Natural killer cell (primary cell): ENCODE measurements at regions not wholly inside any gene's neighbourhood (a gene's known extent, or its start where the extent isn't known, plus 50 kb on each side); places are given as distances from the start of the nearest gene placed in this dataset.

Source experiments
- ATAC-seq, 3 donors: fragments of 150-1000 bp in 2 of 3; fragments of 200-7000 bp in 1 of 3; cut with Tn5 transposase; 1 replicate in 1 of 3; 2 replicates in 2 of 3; pipeline ENCODE4 v1.10.0; 2021; ENCODE audit warnings: mild to moderate bottlenecking in 2 of 3, moderate library complexity in 2 of 3
- DNase-seq, 2 donors: peaks; one replicate each; pipeline versions ENCODE4 v3.0.0 to v3.0.0-alpha.2; 2013 to 2021; ENCODE audit warnings: mixed read lengths in 1 of 2
- H3K27ac ChIP-seq: one replicate; pipeline ENCODE4 v1.5.1; 2013; ENCODE audit warnings: mild to moderate bottlenecking, low read length
- H3K27me3 ChIP-seq: one replicate; pipeline ENCODE4 v1.6.1; 2013; ENCODE audit warnings: low read length; ENCODE audit not compliant: control insufficient read depth, insufficient read depth
- H3K36me3 ChIP-seq: one replicate; pipeline ENCODE4 v1.6.1; 2013; ENCODE audit warnings: low read length; ENCODE audit not compliant: control insufficient read depth, insufficient read depth
- H3K4me1 ChIP-seq: one replicate; pipeline ENCODE4 v1.6.1; 2013; ENCODE audit warnings: low read length; ENCODE audit not compliant: control insufficient read depth, insufficient read depth
- H3K4me3 ChIP-seq: one replicate; pipeline ENCODE4 v1.5.1; 2013; ENCODE audit warnings: low read length
- H3K9me3 ChIP-seq: one replicate; pipeline ENCODE4 v1.6.1; 2013; ENCODE audit warnings: low read length; ENCODE audit not compliant: control insufficient read depth, insufficient read depth
- H3K27ac Mint-ChIP-seq, 2 donors: one replicate each; pipeline ENCODE4 v1.8.0; 2022; ENCODE audit warnings: mild to moderate bottlenecking in 2 of 2, mixed read lengths in 2 of 2, moderate library complexity in 1 of 2
- H3K27me3 Mint-ChIP-seq, 2 donors: one replicate each; pipeline ENCODE4 v1.8.0; 2022; ENCODE audit warnings: low read depth in 2 of 2, mixed read lengths in 2 of 2
- H3K36me3 Mint-ChIP-seq: one replicate; pipeline ENCODE4 v1.8.0; 2022; ENCODE audit warnings: mixed read lengths
- H3K4me1 Mint-ChIP-seq, 2 donors: one replicate each; pipeline ENCODE4 v1.8.0; 2022; ENCODE audit warnings: mixed read lengths in 2 of 2
- H3K4me3 Mint-ChIP-seq: one replicate; pipeline ENCODE4 v1.8.0; 2022; ENCODE audit warnings: mild to moderate bottlenecking, moderate library complexity, mixed read lengths
- H3K9me3 Mint-ChIP-seq, 2 donors: one replicate each; pipeline ENCODE4 v1.8.0; 2022; ENCODE audit warnings: mixed read lengths in 2 of 2
- CTCF ChIP-seq: fragments of 200-600 bp; IDR thresholded peaks from one replicate; pipeline ENCODE4 v1.8.0; 2022; ENCODE audit warnings: antibody characterized with exemption
- WGBS: methylation state at CpG from one replicate; pipeline ENCODE4 v1.1.7; 2013; ENCODE audit warnings: missing lambda C conversion rate; ENCODE audit not compliant: insufficient coverage; 5-methylcytosine and 5-hydroxymethylcytosine counted together
- intact Hi-C: fragments of 100-400 bp; cut with micrococcal nuclease; formaldehyde crosslinking; loops from one replicate; pipeline ENCODE4 v1.14.2; 2022

- Histone ChIP-seq H3K36me3 (no peaks in the 10 kb centered on the region), H3K4me3 (no peak overlapping the region), H3K27me3 (no peaks in the 10 kb centered on the region), H3K27ac (no peak overlapping the region), H3K4me1 (no peaks in the 10 kb centered on the region), H3K9me3 (no peaks in the 10 kb centered on the region)
- peaks cover 0 to 21% of the 10 kb centered on the region in 2 donors for H3K27me3 Mint-ChIP-seq
- DNase-seq (no peak), ATAC-seq (no peak)
- no peak overlapping the region for H3K4me3 Mint-ChIP-seq
- no peaks in the 10 kb centered on the region for H3K36me3 Mint-ChIP-seq
- no peaks in the 10 kb centered on the region for H3K4me1 Mint-ChIP-seq
- WGBS: 81% methylated on average over 3 of the region's 3 CpGs
- H3K9me3 Mint-ChIP-seq: no peaks in the 10 kb centered on the region
- H3K27ac Mint-ChIP-seq: no peak overlapping the region
- intact Hi-C loops: no loop called here
- no peak for TF ChIP-seq CTCF
Observed at GRCh38 chr1:65717815-65718454, 74.8 kb upstream of the PDE4B start.

GRCh38 chr1:65719391-65719790, 73.3 kb upstream of the PDE4B start:
- 71% methylated on average over 3 of the region's 5 CpGs for WGBS
- H3K27ac Mint-ChIP-seq: no peak overlapping the region
- H3K9me3 ChIP-seq: no peaks in the 10 kb centered on the region
- H3K27me3 Mint-ChIP-seq: peaks cover 0 to 21% of the 10 kb centered on the region in 2 donors
- H3K36me3 Mint-ChIP-seq: no peaks in the 10 kb centered on the region
- H3K4me1 Mint-ChIP-seq: no peaks in the 10 kb centered on the region
- no peak for ATAC-seq
- no peaks in the 10 kb centered on the region for H3K36me3 ChIP-seq
- intact Hi-C loops: no loop called here
- no peak for DNase-seq
- no peak overlapping the region for H3K27ac ChIP-seq
- H3K4me3 Mint-ChIP-seq: no peak overlapping the region
- H3K4me3 ChIP-seq: no peak overlapping the region
- no peaks in the 10 kb centered on the region for H3K4me1 ChIP-seq
- no peak for TF ChIP-seq CTCF
- no peaks in the 10 kb centered on the region for H3K27me3 ChIP-seq
- H3K9me3 Mint-ChIP-seq: no peaks in the 10 kb centered on the region

GRCh38 chr1:65722461-65722860, 70.2 kb upstream of the PDE4B start:
- H3K27me3 Mint-ChIP-seq: peaks cover 0 to 6% of the 10 kb centered on the region in 2 donors
- no peaks in the 10 kb centered on the region for H3K9me3 Mint-ChIP-seq
- ATAC-seq (no peak), DNase-seq (no peak)
- no peaks in the 10 kb centered on the region for H3K4me1 Mint-ChIP-seq
- Histone ChIP-seq H3K4me1 (no peaks in the 10 kb centered on the region), H3K27ac (no peak overlapping the region), H3K36me3 (no peaks in the 10 kb centered on the region), H3K9me3 (no peaks in the 10 kb centered on the region), H3K4me3 (no peak overlapping the region), H3K27me3 (no peaks in the 10 kb centered on the region)
- no peaks in the 10 kb centered on the region for H3K36me3 Mint-ChIP-seq
- H3K4me3 Mint-ChIP-seq: no peak overlapping the region
- TF ChIP-seq CTCF: no peak
- no peak overlapping the region for H3K27ac Mint-ChIP-seq
- intact Hi-C loops: no loop called here
- 89% methylated on average over 5 of the region's 5 CpGs for WGBS

GRCh38 chr1:65724151-65724550, 68.5 kb upstream of the PDE4B start:
- Mint-ChIP-seq H3K27ac (no peak overlapping the region), H3K4me1 (no peaks in the 10 kb centered on the region), H3K27me3 (peaks cover 0 to 2% of the 10 kb centered on the region in 2 donors), H3K36me3 (no peaks in the 10 kb centered on the region), H3K9me3 (peaks cover 0 to 3% of the 10 kb centered on the region in 2 donors), H3K4me3 (no peak overlapping the region)
- Histone ChIP-seq H3K36me3 (no peaks in the 10 kb centered on the region), H3K4me1 (no peaks in the 10 kb centered on the region), H3K9me3 (no peaks in the 10 kb centered on the region), H3K27ac (no peak overlapping the region), H3K27me3 (no peaks in the 10 kb centered on the region), H3K4me3 (no peak overlapping the region)
- ATAC-seq (no peak), DNase-seq (no peak)
- intact Hi-C loops: no loop called here
- TF ChIP-seq CTCF: no peak
